WTC11 (cell line): ENCODE measurements at regions not wholly inside any gene's neighbourhood (a gene's known extent, or its start where the extent isn't known, plus 50 kb on each side); places are given as distances from the start of the nearest gene placed in this dataset.

ENCODE experiments used
- ATAC-seq: fragments of 200-7000 bp; cut with Tn5 transposase; 2 replicates; pipeline ENCODE4 v1.10.0; 2021; ENCODE audit warnings: mild to moderate bottlenecking, moderate library complexity
- CTCF ChIA-PET: fragments of 300-600 bp; sonication (Branson Sonifier 250); formaldehyde crosslinking; loops from one replicate; lab custom pipeline; 2021; ENCODE audit warnings: antibody characterized with exemption; lab: Charles Lee
- POLR2A ChIA-PET: fragments of 350-600 bp; sonication (Branson Sonifier 250); formaldehyde crosslinking; loops from one replicate; lab custom pipeline; 2021; ENCODE audit warnings: antibody characterized with exemption; lab: Charles Lee
- DNase-seq: peaks from one replicate; pipeline ENCODE4 v3.0.0; 2021; ENCODE audit warnings: low spot score
- H3K27ac Mint-ChIP-seq: 2 replicates; pipeline ENCODE4 v1.8.0; 2021; ENCODE audit warnings: mixed read lengths
- H3K27me3 Mint-ChIP-seq: 2 replicates; pipeline ENCODE4 v1.8.0; 2021; ENCODE audit warnings: low read depth, mild to moderate bottlenecking, moderate library complexity, mixed read lengths
- H3K36me3 Mint-ChIP-seq: 2 replicates; pipeline ENCODE4 v1.8.0; 2021; ENCODE audit warnings: mixed read lengths
- H3K4me1 Mint-ChIP-seq: 2 replicates; pipeline ENCODE4 v1.8.0; 2022; ENCODE audit warnings: mixed read lengths
- H3K4me3 Mint-ChIP-seq: 2 replicates; pipeline ENCODE4 v1.8.0; 2021; ENCODE audit warnings: mild to moderate bottlenecking, moderate library complexity, mixed read lengths
- H3K9me3 Mint-ChIP-seq: 2 replicates; pipeline ENCODE4 v1.8.0; 2021; ENCODE audit warnings: mixed read lengths
- CBFB ChIP-seq: sonication (generic); formaldehyde crosslinking; IDR thresholded peaks from 2 replicates; pipeline ENCODE4 v1.8.1; 2022; ENCODE audit warnings: mild to moderate bottlenecking, low read depth, missing genetic modification reagents
- CREM ChIP-seq: sonication (generic); formaldehyde crosslinking; IDR thresholded peaks from 2 replicates; pipeline ENCODE4 v1.8.1; 2022; ENCODE audit warnings: mild to moderate bottlenecking, missing genetic modification reagents, moderate library complexity
- EMX1 ChIP-seq: fragments of 250-450 bp; sonication (Bioruptor Pico); IDR thresholded peaks from 2 replicates; pipeline ENCODE4 v1.8.0; 2021; ENCODE audit warnings: mild to moderate bottlenecking
- IRF2 ChIP-seq: sonication (generic); formaldehyde crosslinking; IDR thresholded peaks from 2 replicates; pipeline ENCODE4 v1.8.0; 2022; ENCODE audit warnings: low read depth, missing genetic modification reagents, borderline replicate concordance
- MYBL2 ChIP-seq: sonication (generic); formaldehyde crosslinking; IDR thresholded peaks from 2 replicates; pipeline ENCODE4 v1.8.1; 2023; ENCODE audit warnings: mild to moderate bottlenecking, moderate library complexity, missing genetic modification reagents
- NFYB ChIP-seq: sonication (generic); formaldehyde crosslinking; conservative IDR thresholded peaks from 2 replicates; pipeline ENCODE4 v1.8.0; 2022; ENCODE audit warnings: low read depth, missing genetic modification reagents
- NR2C2 ChIP-seq: sonication (generic); formaldehyde crosslinking; IDR thresholded peaks from 2 replicates; pipeline ENCODE4 v1.8.0; 2022; ENCODE audit warnings: mild to moderate bottlenecking, missing genetic modification reagents
- RELA ChIP-seq: sonication (generic); formaldehyde crosslinking; IDR thresholded peaks from 2 replicates; pipeline ENCODE4 v1.8.1; 2022; ENCODE audit warnings: missing genetic modification reagents, mild to moderate bottlenecking, borderline replicate concordance
- RORB ChIP-seq: fragments of 250-450 bp; sonication (Bioruptor Pico); IDR thresholded peaks from 2 replicates; pipeline ENCODE4 v1.9.0; 2021; ENCODE audit warnings: mild to moderate bottlenecking
- SMAD4 ChIP-seq: sonication (generic); formaldehyde crosslinking; IDR thresholded peaks from 2 replicates; pipeline ENCODE4 v1.8.0; 2022; ENCODE audit warnings: mild to moderate bottlenecking, missing genetic modification reagents
- SP1 ChIP-seq: sonication (generic); formaldehyde crosslinking; conservative IDR thresholded peaks from 2 replicates; pipeline ENCODE4 v1.8.1; 2022; ENCODE audit warnings: missing genetic modification reagents
- TEAD4 ChIP-seq: sonication (generic); formaldehyde crosslinking; IDR thresholded peaks from 2 replicates; pipeline ENCODE4 v1.8.0; 2022; ENCODE audit warnings: mild to moderate bottlenecking, missing genetic modification reagents
- ZNF317 ChIP-seq: sonication (generic); formaldehyde crosslinking; IDR thresholded peaks from 2 replicates; pipeline ENCODE4 v1.8.1; 2023; ENCODE audit warnings: low read depth, mild to moderate bottlenecking, moderate library complexity, missing genetic modification reagents, borderline replicate concordance
- TF ChIP-seq, protein P1 (sequence below): sonication (generic); formaldehyde crosslinking; IDR thresholded peaks from 2 replicates; pipeline ENCODE4 v1.8.0; 2022; ENCODE audit warnings: mild to moderate bottlenecking, missing genetic modification reagents
- TF ChIP-seq, protein P2 (sequence below): sonication (generic); formaldehyde crosslinking; conservative IDR thresholded peaks from 2 replicates; pipeline ENCODE4 v1.8.1; 2022; ENCODE audit warnings: mild to moderate bottlenecking, missing genetic modification reagents
- TF ChIP-seq, protein P3 (sequence below): sonication (generic); formaldehyde crosslinking; IDR thresholded peaks from 2 replicates; pipeline ENCODE4 v1.8.1; 2022; ENCODE audit warnings: mild to moderate bottlenecking, moderate library complexity, missing genetic modification reagents
- TF ChIP-seq, protein P4 (sequence below): sonication (generic); formaldehyde crosslinking; IDR thresholded peaks from 2 replicates; pipeline ENCODE4 v1.8.0; 2023; ENCODE audit warnings: mild to moderate bottlenecking, missing genetic modification reagents
- TF ChIP-seq, protein P5 (sequence below): fragments of 250-450 bp; sonication (Bioruptor Pico); IDR thresholded peaks from 2 replicates; pipeline ENCODE4 v1.9.0; 2021; ENCODE audit warnings: moderate library complexity, mild to moderate bottlenecking, inconsistent platforms, borderline replicate concordance
- TF ChIP-seq, protein P6 (sequence below): sonication (generic); formaldehyde crosslinking; IDR thresholded peaks from 2 replicates; pipeline ENCODE4 v1.8.1; 2023; ENCODE audit warnings: mild to moderate bottlenecking, missing genetic modification reagents
- TF ChIP-seq, protein P7 (sequence below): fragments of 250-450 bp; sonication (Bioruptor Pico); IDR thresholded peaks from 2 replicates; pipeline ENCODE4 v1.8.0; 2021; ENCODE audit warnings: mild to moderate bottlenecking

DNA sequence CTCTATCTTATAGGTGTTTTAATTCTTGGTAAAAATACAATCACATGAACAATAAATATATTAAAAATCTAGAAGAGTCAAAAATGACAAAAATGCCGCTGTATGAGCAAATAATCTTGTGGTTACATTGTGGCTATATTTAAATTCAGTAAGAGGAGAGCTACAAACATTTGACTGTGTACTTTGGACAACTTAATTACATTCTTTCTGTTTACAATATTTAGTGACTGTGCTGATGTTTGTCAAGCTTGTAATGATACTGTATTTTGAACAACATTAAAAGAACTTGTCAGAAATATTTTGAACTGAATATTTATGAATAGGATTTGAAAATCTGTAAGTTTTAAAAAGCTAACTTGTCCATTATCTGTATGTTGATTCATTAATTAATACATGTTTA is 598.3 kb downstream of the SI start:
- H3K36me3 Mint-ChIP-seq, result no peaks in the 10 kb centered on the region
- POLR2A ChIA-PET, result no interaction called here
- H3K27me3 Mint-ChIP-seq, result no peaks in the 10 kb centered on the region
- no peak overlapping the region for H3K4me3 Mint-ChIP-seq
- no peak for ATAC-seq
- no peak overlapping the region for H3K27ac Mint-ChIP-seq
- DNase-seq, result no peak
- no peaks in the 10 kb centered on the region for H3K4me1 Mint-ChIP-seq
- CTCF ChIA-PET, result no interaction called here
- no peaks in the 10 kb centered on the region; the same call in 1 of the 2 replicates for H3K9me3 Mint-ChIP-seq
- TF ChIP-seq, protein P1, sequence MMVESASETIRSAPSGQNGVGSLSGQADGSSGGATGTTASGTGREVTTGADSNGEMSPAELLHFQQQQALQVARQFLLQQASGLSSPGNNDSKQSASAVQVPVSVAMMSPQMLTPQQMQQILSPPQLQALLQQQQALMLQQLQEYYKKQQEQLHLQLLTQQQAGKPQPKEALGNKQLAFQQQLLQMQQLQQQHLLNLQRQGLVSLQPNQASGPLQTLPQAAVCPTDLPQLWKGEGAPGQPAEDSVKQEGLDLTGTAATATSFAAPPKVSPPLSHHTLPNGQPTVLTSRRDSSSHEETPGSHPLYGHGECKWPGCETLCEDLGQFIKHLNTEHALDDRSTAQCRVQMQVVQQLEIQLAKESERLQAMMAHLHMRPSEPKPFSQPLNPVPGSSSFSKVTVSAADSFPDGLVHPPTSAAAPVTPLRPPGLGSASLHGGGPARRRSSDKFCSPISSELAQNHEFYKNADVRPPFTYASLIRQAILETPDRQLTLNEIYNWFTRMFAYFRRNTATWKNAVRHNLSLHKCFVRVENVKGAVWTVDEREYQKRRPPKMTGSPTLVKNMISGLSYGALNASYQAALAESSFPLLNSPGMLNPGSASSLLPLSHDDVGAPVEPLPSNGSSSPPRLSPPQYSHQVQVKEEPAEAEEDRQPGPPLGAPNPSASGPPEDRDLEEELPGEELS (CRISPR knock-in tag), result no peak
- TF ChIP-seq MYBL2 (CRISPR knock-in tag) (no peak), EMX1 (CRISPR knock-in tag) (no peak), TEAD4 (CRISPR knock-in tag) (no peak), RORB (CRISPR knock-in tag) (no peak), RELA (CRISPR knock-in tag) (no peak), NR2C2 (CRISPR knock-in tag) (no peak)
- TF ChIP-seq, protein P2, sequence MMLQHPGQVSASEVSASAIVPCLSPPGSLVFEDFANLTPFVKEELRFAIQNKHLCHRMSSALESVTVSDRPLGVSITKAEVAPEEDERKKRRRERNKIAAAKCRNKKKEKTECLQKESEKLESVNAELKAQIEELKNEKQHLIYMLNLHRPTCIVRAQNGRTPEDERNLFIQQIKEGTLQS, result no peak
- TF ChIP-seq, protein P3, sequence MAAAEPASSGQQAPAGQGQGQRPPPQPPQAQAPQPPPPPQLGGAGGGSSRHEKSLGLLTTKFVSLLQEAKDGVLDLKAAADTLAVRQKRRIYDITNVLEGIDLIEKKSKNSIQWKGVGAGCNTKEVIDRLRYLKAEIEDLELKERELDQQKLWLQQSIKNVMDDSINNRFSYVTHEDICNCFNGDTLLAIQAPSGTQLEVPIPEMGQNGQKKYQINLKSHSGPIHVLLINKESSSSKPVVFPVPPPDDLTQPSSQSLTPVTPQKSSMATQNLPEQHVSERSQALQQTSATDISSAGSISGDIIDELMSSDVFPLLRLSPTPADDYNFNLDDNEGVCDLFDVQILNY, result no peak

DNA sequence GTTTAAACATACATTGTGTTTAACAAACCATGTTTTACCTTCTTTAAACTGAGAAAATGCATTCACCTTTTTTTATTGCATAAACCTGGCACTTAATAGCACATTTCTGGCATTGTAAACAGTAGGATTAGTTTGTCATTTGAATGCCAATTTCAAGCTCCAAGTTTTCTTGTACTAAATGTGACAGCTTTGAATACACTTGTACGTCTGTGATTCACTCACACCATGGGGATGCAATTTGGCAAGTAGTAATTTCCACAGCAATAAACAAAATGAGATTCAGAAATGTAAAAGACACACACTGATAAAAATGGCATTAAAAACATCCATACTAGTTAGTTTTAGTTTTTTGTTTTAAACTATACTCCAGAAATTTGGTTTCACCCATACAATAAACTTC is 598.9 kb downstream of the SI start:
- H3K9me3 Mint-ChIP-seq, result no peaks in the 10 kb centered on the region; the same call in 1 of the 2 replicates
- H3K36me3 Mint-ChIP-seq, result no peaks in the 10 kb centered on the region
- no peaks in the 10 kb centered on the region for H3K4me1 Mint-ChIP-seq
- CTCF ChIA-PET, result no interaction called here
- no peaks in the 10 kb centered on the region for H3K27me3 Mint-ChIP-seq
- DNase-seq, result no peak
- no peak overlapping the region for H3K27ac Mint-ChIP-seq
- no peak overlapping the region for H3K4me3 Mint-ChIP-seq
- POLR2A ChIA-PET, result no interaction called here
- TF ChIP-seq NFYB (CRISPR knock-in tag) (no peak), CREM (CRISPR knock-in tag) (no peak), SMAD4 (CRISPR knock-in tag) (no peak)
- no peak for ATAC-seq

DNA sequence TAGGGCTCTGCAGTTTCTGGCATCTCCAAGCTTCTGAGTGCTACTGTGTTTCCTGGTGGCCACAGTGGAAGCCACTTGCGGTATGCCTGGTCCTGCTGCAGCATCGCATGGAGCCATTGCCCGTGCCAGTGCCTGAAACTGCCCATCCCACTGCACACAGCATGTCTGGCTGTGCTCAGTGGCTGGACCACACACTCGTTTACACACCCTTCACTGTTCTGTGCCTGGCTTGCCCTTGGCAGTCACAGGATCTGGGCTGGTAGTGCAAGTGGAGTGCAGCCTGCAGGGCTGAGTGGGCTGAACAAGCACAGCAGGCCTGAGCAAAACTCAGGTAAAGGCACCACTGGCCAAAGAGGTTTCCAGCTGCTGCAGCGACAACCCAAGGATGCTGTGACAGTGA is 600.0 kb downstream of the SI start:
- ATAC-seq, result no peak
- Mint-ChIP-seq H3K4me1 (no peaks in the 10 kb centered on the region), H3K27me3 (no peaks in the 10 kb centered on the region), H3K36me3 (no peaks in the 10 kb centered on the region)
- CTCF ChIA-PET, result no interaction called here
- TF ChIP-seq, protein P4, sequence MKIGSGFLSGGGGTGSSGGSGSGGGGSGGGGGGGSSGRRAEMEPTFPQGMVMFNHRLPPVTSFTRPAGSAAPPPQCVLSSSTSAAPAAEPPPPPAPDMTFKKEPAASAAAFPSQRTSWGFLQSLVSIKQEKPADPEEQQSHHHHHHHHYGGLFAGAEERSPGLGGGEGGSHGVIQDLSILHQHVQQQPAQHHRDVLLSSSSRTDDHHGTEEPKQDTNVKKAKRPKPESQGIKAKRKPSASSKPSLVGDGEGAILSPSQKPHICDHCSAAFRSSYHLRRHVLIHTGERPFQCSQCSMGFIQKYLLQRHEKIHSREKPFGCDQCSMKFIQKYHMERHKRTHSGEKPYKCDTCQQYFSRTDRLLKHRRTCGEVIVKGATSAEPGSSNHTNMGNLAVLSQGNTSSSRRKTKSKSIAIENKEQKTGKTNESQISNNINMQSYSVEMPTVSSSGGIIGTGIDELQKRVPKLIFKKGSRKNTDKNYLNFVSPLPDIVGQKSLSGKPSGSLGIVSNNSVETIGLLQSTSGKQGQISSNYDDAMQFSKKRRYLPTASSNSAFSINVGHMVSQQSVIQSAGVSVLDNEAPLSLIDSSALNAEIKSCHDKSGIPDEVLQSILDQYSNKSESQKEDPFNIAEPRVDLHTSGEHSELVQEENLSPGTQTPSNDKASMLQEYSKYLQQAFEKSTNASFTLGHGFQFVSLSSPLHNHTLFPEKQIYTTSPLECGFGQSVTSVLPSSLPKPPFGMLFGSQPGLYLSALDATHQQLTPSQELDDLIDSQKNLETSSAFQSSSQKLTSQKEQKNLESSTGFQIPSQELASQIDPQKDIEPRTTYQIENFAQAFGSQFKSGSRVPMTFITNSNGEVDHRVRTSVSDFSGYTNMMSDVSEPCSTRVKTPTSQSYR (CRISPR knock-in tag), result no peak
- no peak for TF ChIP-seq SP1 (CRISPR knock-in tag)
- no peak for TF ChIP-seq CBFB (CRISPR knock-in tag)
- no peak for TF ChIP-seq IRF2 (CRISPR knock-in tag)
- TF ChIP-seq, protein P1 (CRISPR knock-in tag), result no peak
- TF ChIP-seq, protein P5, sequence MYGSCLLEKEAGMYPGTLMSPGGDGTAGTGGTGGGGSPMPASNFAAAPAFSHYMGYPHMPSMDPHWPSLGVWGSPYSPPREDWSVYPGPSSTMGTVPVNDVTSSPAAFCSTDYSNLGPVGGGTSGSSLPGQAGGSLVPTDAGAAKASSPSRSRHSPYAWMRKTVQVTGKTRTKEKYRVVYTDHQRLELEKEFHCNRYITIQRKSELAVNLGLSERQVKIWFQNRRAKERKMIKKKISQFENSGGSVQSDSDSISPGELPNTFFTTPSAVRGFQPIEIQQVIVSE (CRISPR knock-in tag), result no peak
- TF ChIP-seq CREM (CRISPR knock-in tag), result no peak
- TF ChIP-seq ZNF317 (CRISPR knock-in tag), result no peak
- TF ChIP-seq, protein P6, sequence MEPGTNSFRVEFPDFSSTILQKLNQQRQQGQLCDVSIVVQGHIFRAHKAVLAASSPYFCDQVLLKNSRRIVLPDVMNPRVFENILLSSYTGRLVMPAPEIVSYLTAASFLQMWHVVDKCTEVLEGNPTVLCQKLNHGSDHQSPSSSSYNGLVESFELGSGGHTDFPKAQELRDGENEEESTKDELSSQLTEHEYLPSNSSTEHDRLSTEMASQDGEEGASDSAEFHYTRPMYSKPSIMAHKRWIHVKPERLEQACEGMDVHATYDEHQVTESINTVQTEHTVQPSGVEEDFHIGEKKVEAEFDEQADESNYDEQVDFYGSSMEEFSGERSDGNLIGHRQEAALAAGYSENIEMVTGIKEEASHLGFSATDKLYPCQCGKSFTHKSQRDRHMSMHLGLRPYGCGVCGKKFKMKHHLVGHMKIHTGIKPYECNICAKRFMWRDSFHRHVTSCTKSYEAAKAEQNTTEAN (CRISPR knock-in tag), result no peak
- TF ChIP-seq, protein P7, sequence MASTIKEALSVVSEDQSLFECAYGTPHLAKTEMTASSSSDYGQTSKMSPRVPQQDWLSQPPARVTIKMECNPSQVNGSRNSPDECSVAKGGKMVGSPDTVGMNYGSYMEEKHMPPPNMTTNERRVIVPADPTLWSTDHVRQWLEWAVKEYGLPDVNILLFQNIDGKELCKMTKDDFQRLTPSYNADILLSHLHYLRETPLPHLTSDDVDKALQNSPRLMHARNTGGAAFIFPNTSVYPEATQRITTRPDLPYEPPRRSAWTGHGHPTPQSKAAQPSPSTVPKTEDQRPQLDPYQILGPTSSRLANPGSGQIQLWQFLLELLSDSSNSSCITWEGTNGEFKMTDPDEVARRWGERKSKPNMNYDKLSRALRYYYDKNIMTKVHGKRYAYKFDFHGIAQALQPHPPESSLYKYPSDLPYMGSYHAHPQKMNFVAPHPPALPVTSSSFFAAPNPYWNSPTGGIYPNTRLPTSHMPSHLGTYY (CRISPR knock-in tag), result no peak
- TF ChIP-seq, all 79 proteins: peak for 0
- no peak for DNase-seq
- POLR2A ChIA-PET, result no interaction called here
- Mint-ChIP-seq H3K27ac (no peak overlapping the region), H3K9me3 (no peaks in the 10 kb centered on the region; the same call in 1 of the 2 replicates), H3K4me3 (no peak overlapping the region)
